GM12878 (cell line): ENCODE measurements at regions not wholly inside any gene's neighbourhood (a gene's known extent, or its start where the extent isn't known, plus 50 kb on each side); places are given as distances from the start of the nearest gene placed in this dataset.

Source experiments
- ATAC-seq: fragments of 200-7000 bp; cut with Tn5 transposase; 3 replicates; pipeline ENCODE4 v1.9.1; 2020; ENCODE audit warnings: mild to moderate bottlenecking, moderate library complexity
- BruUV-seq: library from RNA; stranded (reverse); fragments of 400-500 nt; replicated peaks from 2 replicates; lab custom pipeline; 2021; lab: Mats Ljungman, UMichigan
- CTCF ChIA-PET: fragments of 300-600 bp; sonication (Branson Sonifier 250); formaldehyde crosslinking; extraction: SDS; loops from one replicate; lab custom pipeline; 2021; ENCODE audit warnings: inconsistent platforms; lab: Yijun Ruan, JAX
- POLR2A ChIA-PET: fragments of 350-600 bp; formaldehyde crosslinking; extraction: SDS; loops from one replicate; lab custom pipeline; 2021; ENCODE audit warnings: inconsistent platforms; lab: Charles Lee
- RAD21 ChIA-PET: fragments of 300-600 bp; sonication (Branson Sonifier 250); formaldehyde crosslinking; loops from one replicate; lab custom pipeline; 2023; ENCODE audit warnings: antibody characterized with exemption; ENCODE audit not compliant: unreplicated experiment; lab: Charles Lee
- SMC1A ChIA-PET: fragments of 300-600 bp; sonication (Branson Sonifier 250); formaldehyde crosslinking; loops from one replicate; lab custom pipeline; 2023; ENCODE audit not compliant: unreplicated experiment, uncharacterized antibody; lab: Charles Lee
- DNase-seq: peaks from one replicate; pipeline ENCODE4 v3.0.0-alpha.2; 2011; ENCODE audit warnings: low read depth, low spot score
- FAIRE-seq: peaks from 3 replicates; lab custom pipeline; 2011; peaks lifted over from hg19 to GRCh38; lab: Jason Lieb, UNC
- H2AFZ ChIP-seq: 2 replicates; pipeline ENCODE4 v1.6.0; 2011; ENCODE audit warnings: low read depth, low read length, control low read depth; ENCODE audit not compliant: control insufficient read depth
- H3K27ac ChIP-seq: 2 replicates; pipeline ENCODE4 v1.5.1; 2011; ENCODE audit warnings: control low read depth; ENCODE audit not compliant: control insufficient read depth, insufficient read depth
- H3K27me3 ChIP-seq, 2 experiments: replicated peaks in 1 of 2; 2 replicates each; pipeline versions ENCODE4 v1.6.0 to v1.6.1; 2011; ENCODE audit warnings: low read length in 1 of 2; ENCODE audit not compliant: control insufficient read depth in 2 of 2, insufficient read depth in 2 of 2
- H3K36me3 ChIP-seq, 2 experiments: 2 replicates each; pipeline ENCODE4 v1.5.1; 2011; ENCODE audit warnings: low read length in 1 of 2; ENCODE audit not compliant: control insufficient read depth in 2 of 2, insufficient read depth in 2 of 2
- H3K4me1 ChIP-seq: 2 replicates; pipeline ENCODE4 v1.6.1; 2011; ENCODE audit warnings: mild to moderate bottlenecking, low read length, moderate library complexity, mixed read lengths; ENCODE audit not compliant: control insufficient read depth, insufficient read depth
- H3K4me2 ChIP-seq: 2 replicates; pipeline ENCODE4 v1.6.0; 2011; ENCODE audit warnings: control low read depth; ENCODE audit not compliant: control insufficient read depth, insufficient read depth
- H3K4me3 ChIP-seq: fragments of 200-600 bp; sonication (generic); 2 replicates; pipeline ENCODE4 v1.5.1; 2016
- H3K79me2 ChIP-seq: 2 replicates; pipeline ENCODE4 v1.6.0; 2011; ENCODE audit warnings: low read length; ENCODE audit not compliant: control insufficient read depth, insufficient read depth
- H3K9ac ChIP-seq: 2 replicates; pipeline ENCODE4 v1.8.0; 2011; ENCODE audit warnings: low read length, control low read depth, mixed read lengths; ENCODE audit not compliant: control insufficient read depth, insufficient read depth
- H3K9me3 ChIP-seq: replicated peaks from 3 replicates; pipeline ENCODE4 v1.5.1; 2011; ENCODE audit warnings: mild to moderate bottlenecking, low read length; ENCODE audit not compliant: control insufficient read depth, insufficient read depth
- H4K20me1 ChIP-seq: 2 replicates; pipeline ENCODE4 v1.6.0; 2011; ENCODE audit not compliant: control insufficient read depth, insufficient read depth
- ASH2L ChIP-seq: fragments of 300-600, 200-600 bp; sonication (generic); IDR thresholded peaks from 2 replicates; pipeline ENCODE4 v1.6.1; 2017; ENCODE audit warnings: low read depth, mild to moderate bottlenecking, borderline replicate concordance
- BMI1 ChIP-seq: fragments of 450-650 bp; IDR thresholded peaks from 2 replicates; pipeline ENCODE4 v1.6.1; 2016; ENCODE audit warnings: mild to moderate bottlenecking, moderate library complexity, borderline replicate concordance
- CBX5 ChIP-seq: sonication (generic); IDR thresholded peaks from 2 replicates; pipeline ENCODE4 v1.6.1; 2016; ENCODE audit warnings: low read depth, moderate library complexity, mild to moderate bottlenecking, inconsistent platforms
- CHD4 ChIP-seq: fragments of 200-600 bp; sonication (generic); IDR thresholded peaks from 2 replicates; pipeline ENCODE4 v1.6.1; 2016; ENCODE audit warnings: mild to moderate bottlenecking
- DPF2 ChIP-seq: fragments of 450-650 bp; IDR thresholded peaks from 2 replicates; pipeline ENCODE4 v1.6.1; 2017; ENCODE audit warnings: mild to moderate bottlenecking
- JUND ChIP-seq: IDR thresholded peaks from 2 replicates; pipeline ENCODE4 v1.6.1; 2012; ENCODE audit warnings: low read depth, mild to moderate bottlenecking, low read length, improper control_type of control experiment, moderate library complexity
- NKRF ChIP-seq: fragments of 450-650 bp; conservative IDR thresholded peaks from 2 replicates; pipeline ENCODE4 v1.6.1; 2017; ENCODE audit warnings: mild to moderate bottlenecking, moderate library complexity
- NR2C2 ChIP-seq: IDR thresholded peaks from 2 replicates; pipeline ENCODE4 v1.6.1; 2011; ENCODE audit warnings: borderline replicate concordance, low read depth; ENCODE audit not compliant: control insufficient read depth, insufficient read length
- POU2F2 ChIP-seq: IDR thresholded peaks from 3 replicates; pipeline ENCODE4 v1.6.1; 2011; ENCODE audit warnings: low read depth, mild to moderate bottlenecking, low read length, borderline replicate concordance
- RAD51 ChIP-seq: fragments of 450-650 bp; IDR thresholded peaks from 2 replicates; pipeline ENCODE4 v1.6.1; 2016; ENCODE audit warnings: moderate library complexity, mild to moderate bottlenecking, inconsistent platforms
- RFX5 ChIP-seq: IDR thresholded peaks from 2 replicates; pipeline ENCODE4 v1.6.1; 2011; ENCODE audit warnings: low read depth, low read length, improper control_type of control experiment
- SP1 ChIP-seq: IDR thresholded peaks from one replicate; pipeline ENCODE4 v1.6.1; 2011; ENCODE audit warnings: low read depth, low read length
- TAF1 ChIP-seq: IDR thresholded peaks from 2 replicates; pipeline ENCODE4 v1.6.1; 2011; ENCODE audit warnings: mild to moderate bottlenecking, low read depth, low read length, borderline replicate concordance
- TBL1XR1 ChIP-seq: IDR thresholded peaks from 2 replicates; pipeline ENCODE4 v1.6.1; 2012; ENCODE audit warnings: low read depth, low read length, improper control_type of control experiment
- ZBTB33 ChIP-seq: fragments of 450-650 bp; IDR thresholded peaks from 2 replicates; pipeline ENCODE4 v1.6.1; 2017; ENCODE audit warnings: mild to moderate bottlenecking
- ZBTB40 ChIP-seq: fragments of 450-650 bp; IDR thresholded peaks from 2 replicates; pipeline ENCODE4 v1.6.1; 2016; ENCODE audit warnings: mild to moderate bottlenecking, moderate library complexity, borderline replicate concordance
- WGBS: methylation state at CpG from one replicate; pipeline ENCODE4 v1.1.6; 2016; ENCODE audit warnings: low lambda C conversion rate; ENCODE audit not compliant: insufficient replicate concordance, insufficient coverage; ENCODE audit errors: missing lambda C conversion rate; 5-methylcytosine and 5-hydroxymethylcytosine counted together
- in situ Hi-C: fragments of 300-500 bp; cut with MboI; formaldehyde crosslinking; loops from 9 replicates; pipeline ENCODE4 v1.14.3; 2018; ENCODE audit warnings: mixed read lengths
- intact Hi-C: fragments of 100-400 bp; cut with micrococcal nuclease; formaldehyde crosslinking; loops from one replicate; pipeline ENCODE4 v1.14.2; 2022; ENCODE audit not compliant: unreplicated experiment

GRCh38 chr16:66236301-66236700 is 130.2 kb upstream of the CDH5 start (continued):
- no peak for TF ChIP-seq ZBTB40
- TF ChIP-seq, all 136 proteins: peak for 0

- WGBS: 19% methylated on average over 9 of the region's 9 CpGs
- Histone ChIP-seq H3K27me3 (peaks cover 1 to 2% of the 10 kb centered on the region in 2 experiments; a peak in 3 of 4 replicates), H3K4me3 (no peak overlapping the region), H3K79me2 (no peaks in the 10 kb centered on the region), H3K9ac (no peak overlapping the region), H3K9me3 (no peaks in the 10 kb centered on the region), H3K27ac (no peak overlapping the region), H2AFZ (no peak overlapping the region), H4K20me1 (no peaks in the 10 kb centered on the region), H3K4me2 (no peak overlapping the region), H3K4me1 (no peaks in the 10 kb centered on the region), H3K36me3 (no peaks in the 10 kb centered on the region)
- in situ Hi-C loops: no loop called here
- intact Hi-C loops: no loop called here
- no peak for DNase-seq
- ChIA-PET POLR2A (no interaction called here), RAD21 (no interaction called here), CTCF (no interaction called here), SMC1A (interaction anchor here (0.6 kb wide), 1 partner anchor 15 kb away, joined by 3 read pairs; no protein-coding TSS in a partner anchor)
- no TSS peak for BruUV-seq
- FAIRE-seq: no peak
- no peak for ATAC-seq
- TF ChIP-seq RFX5: no peak
- TF ChIP-seq POU2F2: no peak
- no peak for TF ChIP-seq BMI1
- no peak for TF ChIP-seq JUND
- TF ChIP-seq ZBTB33: no peak
- TF ChIP-seq SP1: no peak
- no peak for TF ChIP-seq ASH2L
- TF ChIP-seq DPF2: no peak
- TF ChIP-seq NKRF: no peak
- no peak for TF ChIP-seq CHD4
- no peak for TF ChIP-seq NR2C2
- no peak for TF ChIP-seq TBL1XR1
- no peak for TF ChIP-seq RAD51
- no peak for TF ChIP-seq CBX5
- TF ChIP-seq TAF1: no peak
Measured at GRCh38 chr16:66231452-66232160, 134.9 kb upstream of the CDH5 start.
